Medulla oblongata (tissue), 1 donor: ENCODE measurements at regions not wholly inside any gene's neighbourhood (a gene's known extent, or its start where the extent isn't known, plus 50 kb on each side); places are given as distances from the start of the nearest gene placed in this dataset.
"Not testable (repeated sequence)": the region's sequence is repeated elsewhere in the genome, so short reads cannot be mapped to it uniquely, and the experiment has no call there.

Source experiments
- DNase-seq: peaks from one replicate; pipeline ENCODE4 v3.0.0-alpha.2; 2015; ENCODE audit errors: extremely low spot score

DNA sequence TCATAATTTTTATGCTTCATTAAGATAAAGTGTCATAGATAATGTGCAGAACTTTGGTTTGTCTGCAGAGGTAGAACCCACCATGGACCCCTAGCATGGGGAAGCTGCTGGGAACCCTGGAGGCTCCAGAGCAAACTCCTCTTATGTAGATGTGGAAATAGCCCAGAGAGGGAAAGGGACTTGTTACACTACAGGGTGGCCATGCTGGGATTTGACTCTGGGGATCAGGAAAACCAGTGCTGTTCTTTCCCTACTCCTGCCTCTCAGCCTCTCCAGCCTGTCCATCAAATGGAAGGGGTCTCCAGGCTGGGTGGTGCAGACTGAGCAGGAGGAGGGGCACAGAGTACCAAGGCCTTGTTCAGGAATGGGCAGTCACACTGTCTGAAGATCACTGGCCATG, 54.2 kb downstream of the MSX1 start:
- no peak for DNase-seq

DNA sequence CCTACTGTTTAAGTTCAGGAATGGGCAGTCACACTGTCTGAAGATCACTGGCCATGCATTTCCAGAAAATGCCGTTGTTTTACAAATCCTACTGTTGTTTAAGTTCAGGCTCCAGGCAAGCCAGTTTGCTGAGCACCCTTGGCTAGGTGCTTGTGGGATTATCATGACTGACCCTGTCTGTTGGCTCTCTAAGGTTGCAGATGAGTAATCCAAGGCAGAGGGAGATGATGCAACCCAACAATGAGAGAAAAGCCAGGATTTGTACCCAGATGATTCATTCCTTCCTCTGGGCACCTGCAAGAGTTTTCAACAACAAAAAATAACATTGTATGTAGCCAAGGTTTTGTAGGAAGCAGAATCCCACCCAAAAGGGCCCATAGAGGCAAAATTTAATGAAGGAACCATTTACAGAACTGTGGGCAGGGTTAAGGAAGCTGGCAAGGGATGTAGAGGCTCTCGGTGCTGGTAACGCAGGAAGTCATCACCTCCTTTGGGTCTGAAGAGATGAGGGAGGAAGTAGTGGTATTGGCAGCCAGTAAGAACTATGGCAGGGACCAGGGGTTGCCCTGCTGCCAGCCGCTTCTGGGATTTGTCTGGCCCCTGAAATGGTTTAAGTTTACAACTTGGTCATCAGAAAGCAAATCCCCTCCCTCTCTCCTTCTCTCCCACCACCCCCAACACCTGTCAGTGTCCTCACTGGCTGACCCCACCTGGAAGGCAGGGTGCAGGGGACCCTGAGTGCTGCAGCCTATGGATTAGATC, 54.8 kb downstream of the MSX1 start:
- DNase-seq = no peak

- no peak for DNase-seq
Observed at GRCh38 chr4:4914965-4915845, 55.7 kb downstream of the MSX1 start.

- no peak for DNase-seq
Observed at GRCh38 chr4:4918067-4918466, 58.6 kb downstream of the MSX1 start.

DNA sequence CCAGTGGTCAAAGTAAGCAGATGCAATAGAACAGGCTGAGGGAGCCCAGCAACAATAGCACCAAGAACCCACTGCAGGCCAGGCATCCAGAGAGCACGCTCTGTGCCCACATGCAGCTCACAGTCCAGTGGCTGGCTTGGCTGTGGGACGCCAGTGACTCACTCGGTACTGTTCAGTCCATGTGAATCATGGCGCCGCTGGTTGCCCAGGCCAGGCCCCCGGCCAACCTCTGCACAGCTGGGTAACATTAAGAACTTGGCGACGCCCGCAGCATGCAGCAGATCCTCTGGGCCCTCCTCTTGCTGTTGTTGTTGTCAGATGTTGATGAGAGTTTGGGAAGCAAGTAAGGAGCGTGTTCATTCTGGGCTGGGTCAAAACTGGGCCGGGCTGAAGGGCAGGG, 60.5 kb downstream of the MSX1 start:
- DNase-seq = no peak

- DNase-seq = no peak
Observed at GRCh38 chr4:4921077-4921476, 61.6 kb downstream of the MSX1 start.

GRCh38 chr4:4922441-4922840, 63.0 kb downstream of the MSX1 start:
- no peak for DNase-seq

DNA sequence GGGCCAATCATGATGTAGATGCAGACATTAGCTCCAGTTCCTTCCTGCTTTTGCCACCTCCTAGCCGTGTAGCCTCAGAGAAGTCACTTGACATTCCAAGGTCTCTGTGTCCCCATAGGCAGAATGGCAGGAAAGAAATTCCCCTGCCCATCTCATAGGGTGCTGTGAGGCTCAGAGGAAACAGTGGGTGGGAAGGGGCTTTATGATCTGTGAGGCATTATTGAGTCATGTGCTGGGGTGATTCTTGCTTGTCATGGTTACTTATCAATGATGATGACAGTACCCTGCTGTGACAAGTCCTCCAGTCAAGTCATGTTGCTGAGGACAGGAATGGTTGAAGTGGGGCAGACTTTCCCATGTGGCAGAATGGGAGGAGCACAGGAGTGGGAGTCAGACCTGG, 63.7 kb downstream of the MSX1 start:
- DNase-seq = no peak

DNA sequence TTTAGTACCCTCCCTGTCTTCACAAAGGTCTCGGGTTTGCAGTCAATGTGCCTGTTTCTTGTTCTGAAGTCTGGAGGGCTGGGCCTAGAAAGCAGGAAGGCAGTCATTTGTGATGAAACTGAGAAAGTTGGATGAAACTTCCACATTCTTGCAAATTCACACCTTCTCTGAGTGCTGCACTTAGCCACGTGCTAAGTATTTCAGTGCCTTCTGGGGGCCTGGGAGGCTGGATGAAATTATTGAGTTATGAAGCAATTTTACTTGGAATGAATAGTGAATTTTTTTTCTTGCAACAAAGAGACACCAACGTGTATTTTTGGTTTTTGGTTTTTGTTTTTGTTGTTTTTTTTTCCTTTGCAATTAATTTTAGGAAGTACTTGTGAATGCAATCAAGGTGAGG, 71.2 kb downstream of the MSX1 start:
- DNase-seq = no peak

DNA sequence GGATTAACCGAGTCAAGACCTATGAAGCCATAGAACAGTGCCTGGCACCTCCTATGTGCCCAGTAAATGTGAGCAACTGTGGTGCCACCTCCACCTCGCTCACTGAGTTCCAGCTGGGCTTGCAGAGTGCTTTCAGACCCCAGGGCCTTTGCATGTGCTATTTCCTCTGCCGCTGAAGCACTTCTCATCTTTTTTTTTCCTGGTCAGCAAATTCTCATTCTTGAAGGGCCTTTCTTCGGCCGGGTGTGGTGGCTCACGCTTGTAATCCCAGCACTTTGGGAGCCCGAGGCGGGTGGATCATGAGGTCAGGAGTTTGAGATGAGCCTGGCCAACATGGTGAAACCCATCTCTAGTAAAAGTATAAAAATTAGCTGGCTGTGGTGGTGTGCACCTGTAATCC, 76.5 kb downstream of the MSX1 start:
- DNase-seq = no peak

DNA sequence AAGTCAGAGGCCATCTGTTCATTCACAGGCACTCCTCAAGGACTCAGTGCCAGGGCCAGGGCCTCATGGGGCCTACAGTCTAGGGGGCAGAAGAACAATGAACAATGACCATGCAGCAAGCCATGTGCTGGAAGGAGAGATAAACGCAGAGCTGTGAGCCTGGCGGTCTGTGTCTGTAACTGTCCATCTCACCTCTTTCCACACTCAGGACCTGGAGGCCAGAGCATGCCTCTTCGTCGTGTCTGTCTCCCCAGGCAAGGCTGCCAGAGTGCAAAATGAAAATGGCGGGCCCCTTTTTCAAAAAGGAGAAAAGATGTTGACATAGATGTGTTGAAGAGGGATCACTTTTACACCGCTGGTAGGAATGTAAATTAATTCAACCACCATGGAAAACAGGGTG, 78.5 kb downstream of the MSX1 start:
- no peak for DNase-seq

DNA sequence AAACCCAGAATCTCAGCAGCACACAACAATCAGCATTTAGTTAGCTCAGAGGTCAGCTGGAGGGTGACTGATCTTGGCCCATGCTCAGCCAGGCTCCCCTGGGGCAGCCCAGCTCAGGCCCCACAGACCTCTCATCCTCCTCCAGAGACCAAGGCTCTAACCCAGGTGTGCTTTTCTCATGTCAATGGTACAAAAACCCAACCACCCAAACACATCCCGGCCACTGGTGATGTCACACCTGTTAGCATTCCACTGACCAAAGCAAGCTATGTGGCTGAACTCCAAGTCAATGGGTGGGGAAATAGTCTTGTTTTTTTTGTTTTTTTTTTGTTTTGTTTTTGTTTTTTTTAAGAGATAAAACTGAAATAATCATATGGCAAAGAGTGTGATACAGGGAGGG, 77.5 kb downstream of the CYTL1 start:
- no peak for DNase-seq

DNA sequence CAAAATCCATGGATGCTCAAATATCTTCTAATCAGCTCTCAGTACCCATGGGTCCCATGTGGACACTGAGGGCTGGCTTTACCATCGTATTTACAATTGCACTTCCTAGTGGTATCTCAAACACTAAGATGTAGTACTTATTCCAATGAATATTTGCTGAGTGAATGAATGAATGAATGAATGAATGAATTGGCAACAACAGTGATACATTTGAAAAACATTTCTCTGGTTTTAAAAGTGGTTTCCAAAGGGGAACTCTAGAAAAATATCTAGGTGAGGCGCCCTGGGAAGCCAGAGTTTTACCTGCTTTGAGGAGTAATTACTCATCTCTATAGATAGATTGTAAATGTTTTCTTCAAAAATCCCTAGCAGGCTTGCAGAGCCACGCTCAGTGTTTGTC, 76.6 kb downstream of the CYTL1 start:
- no peak for DNase-seq

GRCh38 chr4:4945021-4945420, 74.2 kb downstream of the CYTL1 start:
- DNase-seq = no peak

GRCh38 chr4:4945829-4946228, 73.4 kb downstream of the CYTL1 start:
- DNase-seq = no peak

DNA sequence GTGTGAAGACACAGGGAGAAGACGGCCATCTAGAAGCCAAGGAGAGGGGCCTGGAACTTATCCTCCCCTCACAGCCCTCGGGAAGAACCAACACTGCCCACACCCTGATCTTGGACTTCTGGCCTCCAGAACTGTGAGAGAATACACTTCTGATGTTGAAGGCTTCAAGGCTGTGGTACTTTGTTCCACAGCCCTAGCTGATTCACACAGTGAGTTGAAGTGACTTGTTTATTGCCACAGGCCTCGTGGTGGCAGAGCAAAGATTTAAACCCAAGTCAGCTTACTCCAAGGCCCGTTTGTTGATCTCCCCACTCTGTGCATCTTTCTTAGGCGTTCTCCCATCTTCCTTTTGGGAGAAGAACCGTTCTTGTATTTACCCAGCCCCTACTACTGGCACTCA, 72.8 kb downstream of the CYTL1 start:
- DNase-seq = no peak

DNA sequence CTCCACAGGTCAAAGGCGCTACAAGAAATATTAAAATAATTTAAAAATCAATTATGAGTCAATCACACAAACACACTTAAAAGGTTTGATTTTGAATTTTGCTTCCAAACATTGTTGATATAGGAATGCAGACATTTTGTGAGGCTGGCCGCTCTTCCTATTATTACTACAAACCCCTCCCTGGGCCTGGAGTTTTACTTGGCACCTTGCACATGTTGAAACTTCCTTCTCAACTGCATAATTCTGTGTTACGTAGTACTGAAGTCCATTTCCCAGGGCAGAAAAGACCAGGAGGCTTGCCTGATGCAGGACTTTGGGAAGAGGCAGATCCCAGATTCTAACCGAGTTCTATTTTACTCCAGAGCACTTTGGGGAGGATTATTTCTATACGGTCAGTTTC, 71.5 kb downstream of the CYTL1 start:
- DNase-seq = no peak

- DNase-seq = no peak
Observed at GRCh38 chr4:4948370-4948769, 70.9 kb downstream of the CYTL1 start.

DNA sequence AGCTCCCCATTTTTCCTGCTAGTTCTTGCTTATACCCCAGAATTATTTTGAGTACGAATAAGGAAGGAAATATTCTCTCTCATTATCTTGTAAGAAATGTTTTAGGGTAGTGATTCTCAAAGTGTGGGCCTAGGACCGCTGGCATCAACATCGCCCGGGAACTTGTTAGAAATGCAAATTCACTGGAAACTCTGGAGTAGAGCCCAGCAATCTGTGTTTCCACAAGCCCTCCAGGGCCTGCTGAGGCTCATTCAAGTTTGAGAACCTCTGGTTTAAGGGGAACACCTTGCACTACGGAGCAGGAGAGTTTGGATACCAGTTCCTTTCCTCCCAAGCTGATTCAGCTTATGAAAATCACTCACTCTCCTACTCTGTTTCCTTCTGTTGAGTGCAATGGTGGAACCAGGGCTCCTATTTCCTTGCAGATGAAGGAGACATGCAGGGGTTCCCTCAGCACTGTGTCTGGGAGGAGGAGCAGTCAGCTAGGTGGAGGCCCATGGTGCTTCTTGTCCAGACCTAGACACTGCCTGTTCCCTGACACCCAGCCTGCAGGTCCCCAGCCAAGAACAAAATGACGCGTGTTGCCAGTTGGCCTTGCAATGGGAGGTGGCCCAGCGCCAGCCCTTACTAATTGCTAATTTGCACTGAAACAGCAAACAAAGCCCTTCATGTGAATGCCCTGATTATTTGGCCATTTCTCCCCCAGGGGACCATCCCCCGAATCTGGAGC, 68.5 kb downstream of the CYTL1 start:
- peak; percentile 24 for DNase-seq

- DNase-seq = no peak
Observed at GRCh38 chr4:4952273-4952672, 67.0 kb downstream of the CYTL1 start.

- not testable (repeated sequence) for DNase-seq
Observed at GRCh38 chr4:4959344-4960074, 59.7 kb downstream of the CYTL1 start.

DNA sequence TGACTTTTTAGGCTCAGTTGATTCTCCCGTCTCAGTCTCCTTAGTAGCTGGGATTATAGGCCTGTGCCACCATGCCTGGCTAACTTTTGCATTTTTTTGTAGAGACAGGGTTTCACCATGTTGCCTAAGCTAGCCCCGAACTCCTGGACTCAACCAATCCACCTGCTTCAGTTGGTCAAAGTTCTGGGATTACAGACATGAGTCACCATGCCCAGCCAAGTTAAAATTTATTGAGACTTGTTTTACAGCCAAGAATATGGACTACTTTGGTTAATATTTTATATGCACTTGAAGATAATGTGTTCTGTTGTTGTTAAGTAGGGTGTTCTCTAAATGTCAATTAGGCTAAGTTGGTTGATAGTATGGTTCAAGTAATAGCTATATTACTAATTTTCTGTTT, 58.7 kb downstream of the CYTL1 start:
- DNase-seq = no peak
